HEK293 (cell line): ENCODE measurements at regions not wholly inside any gene's neighbourhood (a gene's known extent, or its start where the extent isn't known, plus 50 kb on each side); places are given as distances from the start of the nearest gene placed in this dataset.

Experiments used
- ATF2 ChIP-seq: fragments of 450-650 bp; formaldehyde crosslinking; IDR thresholded peaks from 2 replicates; pipeline ENCODE4 v1.5.1; 2016; ENCODE audit warnings: missing biosample characterization, missing genetic modification characterization, low read depth
- CTCF ChIP-seq: fragments of 450-650 bp; formaldehyde crosslinking; IDR thresholded peaks from 2 replicates; pipeline ENCODE4 v1.5.1; 2016; ENCODE audit warnings: missing biosample characterization, missing genetic modification characterization
- ELK4 ChIP-seq: IDR thresholded peaks from 2 replicates; pipeline ENCODE4 v1.6.1; 2011; ENCODE audit warnings: mild to moderate bottlenecking, low read depth, low read length, borderline replicate concordance
- OSR2 ChIP-seq: fragments of 450-650 bp; formaldehyde crosslinking; IDR thresholded peaks from 2 replicates; pipeline ENCODE4 v1.5.1; 2016; ENCODE audit warnings: missing biosample characterization, missing genetic modification characterization
- REST ChIP-seq: fragments of 450-650 bp; formaldehyde crosslinking; IDR thresholded peaks from 2 replicates; pipeline ENCODE4 v1.5.1; 2016; ENCODE audit warnings: missing biosample characterization, missing genetic modification characterization
- TRIM28 ChIP-seq: IDR thresholded peaks from 2 replicates; pipeline ENCODE4 v1.6.1; 2011; ENCODE audit warnings: low read length, control low read depth, borderline replicate concordance
- YY1 ChIP-seq: fragments of 450-650 bp; formaldehyde crosslinking; IDR thresholded peaks from 2 replicates; pipeline ENCODE4 v1.5.1; 2018; ENCODE audit warnings: missing biosample characterization, missing genetic modification characterization
- ZNF138 ChIP-seq: fragments of 450-650 bp; formaldehyde crosslinking; IDR thresholded peaks from 2 replicates; pipeline ENCODE4 v1.5.1; 2016; ENCODE audit warnings: missing biosample characterization, missing genetic modification characterization, borderline replicate concordance
- ZNF175 ChIP-seq: fragments of 450-650 bp; formaldehyde crosslinking; IDR thresholded peaks from 2 replicates; pipeline ENCODE4 v1.5.1; 2016; ENCODE audit warnings: missing biosample characterization, missing genetic modification characterization
- ZNF350 ChIP-seq: fragments of 450-650 bp; formaldehyde crosslinking; IDR thresholded peaks from 2 replicates; pipeline ENCODE4 v1.5.0; 2017; ENCODE audit warnings: missing biosample characterization, mild to moderate bottlenecking, missing genetic modification characterization
- ZNF623 ChIP-seq: fragments of 450-650 bp; formaldehyde crosslinking; IDR thresholded peaks from 2 replicates; pipeline ENCODE4 v1.5.1; 2016; ENCODE audit warnings: missing biosample characterization, missing genetic modification characterization

GRCh38 chr20:41895241-41896032 lies 277.3 kb upstream of the CHD6 start:
- TF ChIP-seq ATF2 (tag by site-specific recombination), result no peak
- TF ChIP-seq CTCF, result no peak
- no peak for TF ChIP-seq ZNF350 (tag by site-specific recombination)
- no peak for TF ChIP-seq ELK4
- TF ChIP-seq YY1 (tag by site-specific recombination), result no peak
- no peak for TF ChIP-seq ZNF623 (tag by site-specific recombination)
- TF ChIP-seq ZNF175, result no peak
- no peak for TF ChIP-seq TRIM28
- TF ChIP-seq OSR2 (tag by site-specific recombination), result no peak
- no peak for TF ChIP-seq ZNF138
- TF ChIP-seq REST (tag by site-specific recombination), result no peak
